Endothelial cell of umbilical vein (primary cell): ENCODE measurements at regions not wholly inside any gene's neighbourhood (a gene's known extent, or its start where the extent isn't known, plus 50 kb on each side); places are given as distances from the start of the nearest gene placed in this dataset.

Experiments
- BruUV-seq: library from RNA; stranded (reverse); fragments of 400-500 nt; replicated peaks from 2 replicates; lab custom pipeline; 2021; lab: Mats Ljungman, UMichigan
- CTCF ChIA-PET: fragments of 300-600, 350-600 bp; sonication (Branson Sonifier 250); formaldehyde crosslinking; loops from one replicate; lab custom pipeline; 2021; ENCODE audit warnings: antibody characterized with exemption, inconsistent platforms; lab: Charles Lee
- POLR2A ChIA-PET: fragments of 300-600, 350-600 bp; sonication (Branson Sonifier 250); formaldehyde crosslinking; loops from one replicate; lab custom pipeline; 2021; ENCODE audit warnings: antibody characterized with exemption, inconsistent platforms; lab: Charles Lee
- DNase-seq: peaks from one replicate; pipeline ENCODE4 v3.0.0-alpha.2; 2011; ENCODE audit warnings: low read depth, low spot score
- FAIRE-seq: peaks from 2 replicates; lab custom pipeline; 2011; peaks lifted over from hg19 to GRCh38; lab: Jason Lieb, UNC
- H2AFZ ChIP-seq: 2 replicates; pipeline ENCODE4 v1.6.0; 2012; ENCODE audit warnings: low read depth, low read length, control low read depth, inconsistent platforms
- H3K27ac ChIP-seq: 2 replicates; pipeline ENCODE4 v1.5.1; 2011; ENCODE audit warnings: low read depth, mild to moderate bottlenecking, control low read depth, low read length, moderate library complexity; ENCODE audit not compliant: insufficient read depth
- H3K27me3 ChIP-seq, 2 experiments: 2 replicates each; pipeline versions ENCODE4 v1.6.0 to v1.6.1; 2011; ENCODE audit warnings: low read length in 2 of 2, mixed read lengths in 1 of 2; ENCODE audit not compliant: control insufficient read depth in 2 of 2, insufficient read depth in 2 of 2
- H3K36me3 ChIP-seq, 2 experiments: 2 replicates in 1 of 2; 3 replicates in 1 of 2; pipeline ENCODE4 v1.5.1; 2011; ENCODE audit warnings: low read length in 2 of 2, mild to moderate bottlenecking in 1 of 2, moderate library complexity in 1 of 2; ENCODE audit not compliant: control insufficient read depth in 2 of 2, insufficient read depth in 2 of 2; ENCODE audit errors: extremely low read depth in 1 of 2
- H3K4me1 ChIP-seq: 3 replicates; pipeline ENCODE4 v1.5.1; 2011; ENCODE audit warnings: mild to moderate bottlenecking, low read length; ENCODE audit not compliant: control insufficient read depth, insufficient read depth; ENCODE audit errors: extremely low read depth
- H3K4me2 ChIP-seq: 2 replicates; pipeline ENCODE4 v1.6.1; 2011; ENCODE audit warnings: low read length, control low read depth, mixed read lengths; ENCODE audit not compliant: insufficient read depth
- H3K4me3 ChIP-seq, 3 experiments: fragments of 200-600 bp in 1 of 3; sonication (generic), shearing (Covaris generic) in 1 of 3; replicated peaks in 1 of 3; 2 replicates each; pipeline ENCODE4 v1.5.1; 2011 to 2016; ENCODE audit warnings: control low read depth in 3 of 3, low read length in 3 of 3, mild to moderate bottlenecking in 2 of 3, inconsistent platforms in 1 of 3, low read depth in 1 of 3, moderate library complexity in 1 of 3; ENCODE audit not compliant: insufficient read depth in 1 of 3
- H3K79me2 ChIP-seq: 2 replicates; pipeline ENCODE4 v1.6.0; 2012; ENCODE audit warnings: low read length, inconsistent platforms; ENCODE audit not compliant: control insufficient read depth, insufficient read depth
- H3K9ac ChIP-seq: replicated peaks from 2 replicates; pipeline ENCODE3; 2011; ENCODE audit warnings: low read length, control low read depth; ENCODE audit not compliant: insufficient read depth; ENCODE audit errors: extremely low read depth
- H3K9me1 ChIP-seq: replicated peaks from 3 replicates; pipeline ENCODE4 v1.6.0; 2011; ENCODE audit warnings: mild to moderate bottlenecking, low read length; ENCODE audit not compliant: control insufficient read depth, insufficient read depth; ENCODE audit errors: extremely low read depth
- H3K9me3 ChIP-seq: replicated peaks from 2 replicates; pipeline ENCODE4 v1.5.1; 2012; ENCODE audit warnings: low read length, inconsistent platforms; ENCODE audit not compliant: control insufficient read depth, insufficient read depth
- H4K20me1 ChIP-seq: replicated peaks from 2 replicates; pipeline ENCODE3; 2011; ENCODE audit warnings: mild to moderate bottlenecking, low read length; ENCODE audit not compliant: control insufficient read depth, insufficient read depth; ENCODE audit errors: extremely low read depth
- CTCF ChIP-seq, 2 donors: IDR thresholded peaks; 1 replicate in 1 of 2; 2 replicates in 1 of 2; pipeline ENCODE4 v1.5.1; 2011; ENCODE audit warnings: low read length in 2 of 2, mild to moderate bottlenecking in 2 of 2, moderate library complexity in 2 of 2, control low read depth in 1 of 2, inconsistent platforms in 1 of 2, low read depth in 1 of 2; ENCODE audit not compliant: insufficient read depth in 1 of 2; ENCODE audit errors: extremely low read depth in 1 of 2
- EZH2 ChIP-seq: IDR thresholded peaks from 2 replicates; pipeline ENCODE4 v1.6.1; 2012; ENCODE audit warnings: borderline replicate concordance, low read depth, mild to moderate bottlenecking, moderate library complexity, low read length, inconsistent platforms; ENCODE audit not compliant: severe bottlenecking
- FOS ChIP-seq: IDR thresholded peaks from 2 replicates; pipeline ENCODE4 v1.6.1; 2011; ENCODE audit warnings: mild to moderate bottlenecking, low read length, moderate library complexity, borderline replicate concordance; ENCODE audit not compliant: insufficient read depth
- GATA2 ChIP-seq: IDR thresholded peaks from 2 replicates; pipeline ENCODE4 v1.7.0; 2011; ENCODE audit warnings: low read depth, mild to moderate bottlenecking, moderate library complexity, mixed read lengths, low read length; ENCODE audit not compliant: insufficient read length, insufficient read depth
- JUN ChIP-seq: IDR thresholded peaks from 2 replicates; pipeline ENCODE4 v1.6.1; 2011; ENCODE audit warnings: borderline replicate concordance, low read depth; ENCODE audit not compliant: insufficient read length, insufficient read depth
- MAX ChIP-seq: IDR thresholded peaks from 2 replicates; pipeline ENCODE4 v1.6.1; 2011; ENCODE audit not compliant: insufficient read depth, insufficient read length
- MYC ChIP-seq: IDR thresholded peaks from one replicate; pipeline ENCODE4 v1.6.1; 2011; ENCODE audit warnings: mild to moderate bottlenecking, low read depth, low read length
- POLR2A ChIP-seq: IDR thresholded peaks from 2 replicates; pipeline ENCODE4 v1.6.1; 2012; ENCODE audit warnings: low read depth, mild to moderate bottlenecking, control low read depth, low read length
- POLR2AphosphoS5 ChIP-seq: IDR thresholded peaks from 2 replicates; pipeline ENCODE4 v1.6.1; 2012; ENCODE audit warnings: low read depth, mild to moderate bottlenecking, control low read depth, low read length, moderate library complexity; ENCODE audit not compliant: insufficient read depth
- dilution Hi-C: fragments of 300-500 bp; cut with MboI; formaldehyde crosslinking; loops from one replicate; pipeline ENCODE4 v1.15.0; 2019; ENCODE audit warnings: low sequenced_read_pairs; ENCODE audit not compliant: extremely low pct_ligation_motif_present
- intact Hi-C: fragments of 100-400 bp; cut with micrococcal nuclease; formaldehyde crosslinking; loops from one replicate; pipeline ENCODE4 v1.10.0; 2022

- no peaks in the 10 kb centered on the region for H3K4me1 ChIP-seq
- no TSS peak for BruUV-seq
- no peak overlapping the region for H3K4me2 ChIP-seq
- DNase-seq (no peak), FAIRE-seq (no peak)
- no peaks in the 10 kb centered on the region for H3K79me2 ChIP-seq
- CTCF ChIA-PET, result no interaction called here
- TF ChIP-seq CTCF (IDR thresholded peaks at IDR 0.05; ENCODE audit: extremely low read depth in 1 of 2, insufficient read depth in 1 of 2, low read depth in 1 of 2, low read length in 2 of 2) (no peak), EZH2 (no peak), POLR2A (no peak), FOS (no peak), MAX (no peak), GATA2 (no peak), JUN (no peak), POLR2AphosphoS5 (no peak), MYC (no peak)
- dilution Hi-C loops, result no loop called here
- H3K9me1 ChIP-seq, result no peaks in the 10 kb centered on the region
- H3K9me3 ChIP-seq, result peaks cover 7% of the 10 kb centered on the region
- H3K36me3 ChIP-seq, result no peaks in the 10 kb centered on the region
- no peaks in the 10 kb centered on the region for H4K20me1 ChIP-seq
- no peak overlapping the region for H3K27ac ChIP-seq
- H3K27me3 ChIP-seq, result no peaks in the 10 kb centered on the region
- intact Hi-C loops, result no loop called here
- H3K9ac ChIP-seq, result no peak overlapping the region
- H2AFZ ChIP-seq, result no peak overlapping the region
- POLR2A ChIA-PET, result no interaction called here
- H3K4me3 ChIP-seq, result no peak overlapping the region
Observed at GRCh38 chr22:47457509-47458300, 695.3 kb downstream of the TBC1D22A start.
